T47D (cell line): ENCODE measurements at regions not wholly inside any gene's neighbourhood (a gene's known extent, or its start where the extent isn't known, plus 50 kb on each side); places are given as distances from the start of the nearest gene placed in this dataset.

Experiments used
- DNase-seq, 2 experiments: peaks; one replicate each; pipeline versions ENCODE4 v3.0.0 to v3.0.0-alpha.2; 2011 to 2012; ENCODE audit warnings: low read depth in 1 of 2, low spot score in 1 of 2
- JUND ChIP-seq: IDR thresholded peaks from 2 replicates; pipeline ENCODE4 v1.6.1; 2012; ENCODE audit warnings: low read depth
- in situ Hi-C: cut with HindIII; loops from 2 replicates; pipeline ENCODE4 v1.10.0; 2016; ENCODE audit warnings: low sequenced_read_pairs, low pct_unique_long_range_greater_than_20kb

- no peak for TF ChIP-seq JUND
- no peak for DNase-seq
- in situ Hi-C loops: no loop called here
Observed at GRCh38 chr3:147038481-147038880, 367.9 kb downstream of the ZIC4 start.

- TF ChIP-seq JUND: no peak
- in situ Hi-C loops: no loop called here
- no peak for DNase-seq
Observed at GRCh38 chr3:147034359-147034758, 372.0 kb downstream of the ZIC4 start.

GRCh38 chr3:147030274-147030673 is 376.1 kb downstream of the ZIC4 start:
- in situ Hi-C loops: no loop called here
- TF ChIP-seq JUND: no peak
- DNase-seq: no peak

- no peak for TF ChIP-seq JUND
- in situ Hi-C loops: no loop called here
- DNase-seq: no peak
Observed at GRCh38 chr3:147015334-147015733, 391.0 kb downstream of the ZIC4 start.

- DNase-seq: peak in 1 of 2 experiments; percentile 58
- in situ Hi-C loops: no loop called here
- TF ChIP-seq JUND: no peak
Observed at GRCh38 chr3:147008886-147009285, 397.5 kb downstream of the ZIC4 start.

- peak in 1 of 2 experiments; percentile 29 for DNase-seq
- in situ Hi-C loops: no loop called here
- TF ChIP-seq JUND: no peak
Observed at GRCh38 chr3:147008458-147008857, 397.9 kb downstream of the ZIC4 start.

- in situ Hi-C loops: no loop called here
- peak in 1 of 2 experiments; percentile 25 for DNase-seq
- TF ChIP-seq JUND: no peak
Observed at GRCh38 chr3:147007736-147008245, 398.6 kb downstream of the ZIC4 start.

- TF ChIP-seq JUND: no peak
- in situ Hi-C loops: no loop called here
- DNase-seq: no peak
Observed at GRCh38 chr3:147002721-147003120, 397.6 kb upstream of the PLSCR5 start.

GRCh38 chr3:147000274-147000673 is 395.1 kb upstream of the PLSCR5 start:
- TF ChIP-seq JUND: no peak
- DNase-seq: no peak
- in situ Hi-C loops: no loop called here

- DNase-seq: no peak
- in situ Hi-C loops: no loop called here
- TF ChIP-seq JUND: no peak
Observed at GRCh38 chr3:146991907-146992306, 386.8 kb upstream of the PLSCR5 start.

GRCh38 chr3:146975476-146975875 is 370.3 kb upstream of the PLSCR5 start:
- DNase-seq: no peak
- in situ Hi-C loops: no loop called here
- no peak for TF ChIP-seq JUND

- TF ChIP-seq JUND: no peak
- DNase-seq: no peak
- in situ Hi-C loops: no loop called here
Observed at GRCh38 chr3:146975032-146975431, 369.9 kb upstream of the PLSCR5 start.

- in situ Hi-C loops: no loop called here
- DNase-seq: no peak
- no peak for TF ChIP-seq JUND
Observed at GRCh38 chr3:146974001-146974400, 368.9 kb upstream of the PLSCR5 start.

- in situ Hi-C loops: no loop called here
- TF ChIP-seq JUND: no peak
- no peak for DNase-seq
Observed at GRCh38 chr3:146972726-146973125, 367.6 kb upstream of the PLSCR5 start.
